ENCODE measurements at regions not wholly inside any gene's neighbourhood (a gene's known extent, or its start where the extent isn't known, plus 50 kb on each side); places are given as distances from the start of the nearest gene placed in this dataset.

DNA sequence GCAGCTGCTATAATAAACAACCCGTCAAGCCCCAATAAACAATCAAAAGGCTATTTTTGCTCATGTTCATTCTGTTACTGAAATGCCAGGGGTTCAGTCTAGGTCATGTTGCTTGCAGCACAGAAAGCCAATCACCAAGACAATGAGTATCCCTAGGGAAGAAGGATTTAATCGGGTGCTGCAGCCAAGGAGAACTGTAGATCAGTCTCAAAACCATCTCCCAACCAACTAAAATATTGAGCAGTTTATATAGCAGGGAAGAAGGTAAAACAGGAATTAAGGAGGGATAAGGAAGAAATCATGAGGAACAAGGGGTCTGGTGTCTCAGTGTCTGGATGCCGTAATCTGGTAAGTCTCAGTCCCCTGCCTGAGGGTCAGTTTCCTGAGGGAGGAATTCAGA, 169.5 kb downstream of the BLID start:
- DNase-seq (ENCODE audit: low spot score) (no peak), FAIRE-seq (no peak)

DNA sequence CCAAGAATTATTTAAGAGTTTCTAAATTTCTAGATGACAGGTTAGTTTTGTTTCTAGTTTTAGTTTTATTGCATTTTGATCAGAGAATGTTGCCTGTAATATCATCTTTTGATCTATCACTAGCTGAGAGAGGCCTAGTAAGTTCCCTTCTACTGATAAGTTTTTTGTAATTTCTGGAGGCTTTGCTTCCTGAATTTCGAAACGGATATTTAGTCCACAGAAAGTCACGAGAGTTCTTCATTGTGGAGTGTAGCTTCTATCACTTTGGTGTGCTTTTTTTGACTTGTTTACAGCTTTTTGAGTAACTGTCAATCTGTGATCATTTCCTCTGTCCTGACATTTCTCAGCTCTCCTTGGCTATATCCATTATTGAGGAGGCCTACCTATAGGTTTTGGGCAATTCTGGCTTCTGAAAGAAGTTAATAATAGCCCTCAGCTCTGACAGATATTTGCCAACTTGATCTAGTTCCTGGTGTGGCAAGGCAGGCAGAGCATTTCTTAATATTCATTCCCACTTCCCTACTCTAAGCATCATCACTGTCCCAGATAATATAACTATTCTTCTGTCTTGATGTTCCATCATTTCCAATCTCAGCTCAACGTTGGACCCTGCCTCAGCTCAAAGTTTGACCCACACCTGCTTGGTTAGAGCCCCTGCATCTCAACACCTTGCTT, 171.3 kb downstream of the BLID start:
- FAIRE-seq (no peak), DNase-seq (ENCODE audit: low spot score) (no peak)

DNA sequence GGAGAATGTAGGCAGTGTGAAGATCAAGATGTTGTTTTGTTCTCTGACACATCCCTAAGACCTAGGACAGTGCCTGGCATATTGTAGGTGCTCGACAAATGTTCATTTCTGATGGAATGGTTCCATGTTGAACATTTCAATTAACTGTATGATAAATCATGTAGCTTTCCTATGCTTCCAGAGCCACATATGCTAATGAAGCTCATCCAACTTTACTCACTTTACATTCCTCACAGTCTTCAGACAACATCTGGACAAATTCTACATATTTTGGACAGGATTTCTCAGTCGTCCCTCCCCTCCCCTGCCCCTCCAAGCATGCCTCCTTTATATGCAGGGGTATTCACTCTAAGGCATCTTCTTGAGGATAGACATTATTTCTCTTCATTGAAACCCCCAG, 177.9 kb downstream of the BLID start:
- FAIRE-seq (no peak), DNase-seq (ENCODE audit: low spot score) (no peak)

DNA sequence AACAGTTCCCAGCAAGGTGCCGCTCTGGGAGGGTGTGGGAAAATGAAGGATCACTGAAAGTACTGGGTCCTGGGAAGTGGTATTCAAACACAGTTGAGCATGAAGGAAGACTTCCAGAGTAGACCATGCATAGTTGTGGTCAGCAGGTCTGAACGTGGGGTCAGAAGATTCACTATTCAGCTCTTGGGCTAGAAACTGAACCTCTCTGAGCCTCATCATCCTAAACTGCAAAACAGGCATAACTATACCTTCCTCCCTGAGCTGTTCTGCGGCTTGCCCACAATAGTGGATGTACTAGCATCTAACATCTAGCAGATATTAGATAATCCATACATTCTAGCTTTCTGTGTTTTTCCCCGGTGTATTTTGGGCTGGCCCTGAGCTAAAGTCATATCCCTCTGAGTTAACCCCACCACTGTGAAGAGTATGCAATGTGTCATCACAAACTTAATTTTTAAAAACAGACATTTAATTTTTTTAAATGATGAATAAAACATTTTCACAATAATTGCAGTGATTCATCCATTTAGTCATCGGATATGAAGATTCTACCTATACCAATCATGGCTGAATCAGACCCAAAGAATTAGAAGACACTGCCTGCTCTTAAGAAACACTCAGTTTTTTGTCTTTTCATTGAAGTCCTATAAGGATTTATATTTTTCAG, 179.1 kb downstream of the BLID start:
- DNase-seq (ENCODE audit: low spot score): no peak
- FAIRE-seq: no peak

DNA sequence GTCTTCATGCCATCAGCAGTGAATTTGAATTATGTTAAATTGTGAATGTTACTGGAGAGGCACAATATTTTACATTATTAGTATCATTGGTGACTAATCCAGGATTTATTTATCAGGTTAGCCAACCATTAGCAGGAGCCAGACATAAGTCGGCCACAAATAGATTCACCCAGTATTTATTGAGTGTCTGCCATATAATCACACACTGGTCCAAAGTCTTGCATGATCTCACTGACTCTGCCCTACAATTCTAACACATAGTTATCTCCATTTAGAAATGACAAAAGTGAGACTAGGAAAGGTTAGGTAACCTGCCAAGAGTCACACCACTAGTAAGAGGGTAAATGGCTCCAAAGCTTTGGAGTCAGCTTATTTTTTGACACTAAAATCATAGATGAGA, 179.6 kb downstream of the BLID start:
- no peak for DNase-seq (ENCODE audit: low spot score)
- FAIRE-seq: no peak

DNA sequence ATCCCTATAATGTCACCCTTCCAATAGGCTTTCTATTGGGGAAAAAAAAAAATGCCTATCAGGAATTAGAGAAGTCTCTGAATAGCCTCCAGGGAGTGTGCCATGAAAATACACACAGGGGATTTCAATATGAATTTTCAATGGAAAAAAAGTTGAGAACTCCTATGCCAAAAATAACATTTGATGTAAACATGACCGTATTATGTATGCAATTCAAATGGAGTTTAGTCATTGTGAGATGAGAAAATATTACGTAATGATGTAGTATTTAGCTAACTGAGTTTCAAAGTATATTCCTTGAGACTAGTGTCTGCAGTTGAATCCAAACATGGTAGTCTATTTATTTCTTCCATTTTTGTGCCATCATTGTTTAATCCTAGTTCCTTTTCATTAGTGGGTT, 182.3 kb downstream of the BLID start:
- no peak for FAIRE-seq

DNA sequence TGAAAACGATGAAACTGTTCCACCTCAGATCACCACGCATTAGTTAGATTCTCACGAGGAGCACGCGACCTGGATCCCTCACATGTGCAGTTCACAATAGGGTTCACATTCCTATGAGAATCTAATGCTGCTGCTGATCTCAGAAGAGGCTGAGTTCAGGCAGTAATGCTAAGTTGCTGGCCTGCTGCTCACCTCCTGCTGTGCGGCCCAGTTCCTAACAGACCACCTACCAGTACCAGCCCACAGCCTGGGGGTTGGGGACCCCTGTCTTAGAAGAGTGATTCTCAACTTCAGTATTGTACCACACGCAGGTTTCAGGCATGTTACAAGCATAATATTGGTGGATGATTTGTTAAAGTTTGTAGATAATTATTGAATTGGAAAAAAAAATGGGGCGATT, 182.7 kb downstream of the BLID start:
- peak; percentile 42 for FAIRE-seq
- DNase-seq (ENCODE audit: low spot score): no peak

More for the DNA sequence above, 182.3 kb downstream of the BLID start:
- DNase-seq (ENCODE audit: low spot score): no peak

DNA sequence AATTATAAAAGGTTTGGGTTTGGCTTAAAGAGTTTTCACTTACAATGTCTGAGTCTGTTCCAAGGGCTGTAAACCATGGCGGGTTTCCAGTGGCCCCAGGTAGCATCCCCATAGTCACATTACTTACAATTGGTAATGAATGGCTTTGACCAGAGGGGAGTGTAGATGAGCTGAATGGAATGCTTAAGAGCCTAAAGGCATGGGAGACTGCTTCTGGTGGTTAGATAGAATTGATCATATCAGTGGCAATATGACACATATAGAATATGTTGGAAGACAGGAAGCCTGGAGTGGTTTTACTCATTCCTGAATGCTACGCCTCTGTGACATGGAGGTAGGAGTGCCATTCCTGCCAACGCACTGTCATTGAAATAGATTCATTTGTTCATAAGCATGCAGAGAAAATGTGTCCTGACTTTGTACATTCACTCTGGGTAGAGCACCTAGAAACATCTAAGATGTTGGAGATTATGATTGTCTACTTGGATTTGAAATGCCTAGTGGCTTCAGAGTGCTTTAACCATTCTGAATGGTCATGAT, 183.3 kb downstream of the BLID start:
- FAIRE-seq: no peak
- no peak for DNase-seq (ENCODE audit: low spot score)

DNA sequence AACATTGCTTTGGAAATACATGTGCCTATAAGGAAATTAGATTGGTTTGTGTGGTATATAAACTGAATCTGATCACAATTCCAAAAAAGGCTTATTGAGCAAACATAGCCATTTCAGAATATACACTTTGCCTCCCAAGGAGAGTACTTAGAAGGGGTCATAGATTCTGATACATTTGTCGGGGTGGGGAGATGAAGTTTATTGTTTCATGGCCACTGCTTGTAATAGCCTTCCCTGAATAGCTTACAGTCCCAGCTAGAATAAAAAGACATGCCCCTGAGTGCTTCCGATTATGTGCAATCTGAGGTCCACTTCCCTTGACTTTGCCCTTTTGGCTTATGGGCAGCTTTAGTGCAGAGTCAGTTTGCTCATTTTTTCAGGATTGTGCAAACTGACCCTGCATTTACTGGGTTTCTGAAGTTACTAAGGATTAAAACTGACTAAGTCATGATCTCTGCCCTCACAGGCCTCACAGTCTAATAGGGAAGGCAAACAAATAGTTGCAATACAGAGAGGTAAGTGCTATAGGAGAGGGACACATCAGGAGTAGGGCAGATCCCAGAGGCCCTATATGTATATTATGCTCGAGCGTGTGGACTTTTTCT, 184.2 kb downstream of the BLID start:
- DNase-seq (ENCODE audit: low spot score) (no peak), FAIRE-seq (no peak)

DNA sequence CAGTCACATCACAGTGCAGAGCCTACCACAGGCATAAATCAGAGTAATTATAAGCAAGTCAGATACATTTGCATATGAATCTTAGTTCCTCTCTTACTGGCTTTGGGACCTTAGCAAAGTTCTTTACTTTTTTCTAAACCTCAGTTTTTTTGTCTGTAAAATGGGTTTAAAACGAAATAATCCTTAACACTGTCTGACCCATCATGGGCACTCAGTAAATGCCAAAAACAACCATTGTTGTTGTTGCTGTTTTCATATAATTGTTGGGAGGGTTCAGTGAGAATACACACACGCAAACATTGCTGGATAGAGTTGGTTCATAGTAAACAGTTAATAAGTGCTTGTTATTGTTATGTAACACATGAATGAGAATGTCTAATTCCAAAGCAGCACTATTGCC, 184.9 kb downstream of the BLID start:
- DNase-seq (ENCODE audit: low spot score) (no peak), FAIRE-seq (no peak)

DNA sequence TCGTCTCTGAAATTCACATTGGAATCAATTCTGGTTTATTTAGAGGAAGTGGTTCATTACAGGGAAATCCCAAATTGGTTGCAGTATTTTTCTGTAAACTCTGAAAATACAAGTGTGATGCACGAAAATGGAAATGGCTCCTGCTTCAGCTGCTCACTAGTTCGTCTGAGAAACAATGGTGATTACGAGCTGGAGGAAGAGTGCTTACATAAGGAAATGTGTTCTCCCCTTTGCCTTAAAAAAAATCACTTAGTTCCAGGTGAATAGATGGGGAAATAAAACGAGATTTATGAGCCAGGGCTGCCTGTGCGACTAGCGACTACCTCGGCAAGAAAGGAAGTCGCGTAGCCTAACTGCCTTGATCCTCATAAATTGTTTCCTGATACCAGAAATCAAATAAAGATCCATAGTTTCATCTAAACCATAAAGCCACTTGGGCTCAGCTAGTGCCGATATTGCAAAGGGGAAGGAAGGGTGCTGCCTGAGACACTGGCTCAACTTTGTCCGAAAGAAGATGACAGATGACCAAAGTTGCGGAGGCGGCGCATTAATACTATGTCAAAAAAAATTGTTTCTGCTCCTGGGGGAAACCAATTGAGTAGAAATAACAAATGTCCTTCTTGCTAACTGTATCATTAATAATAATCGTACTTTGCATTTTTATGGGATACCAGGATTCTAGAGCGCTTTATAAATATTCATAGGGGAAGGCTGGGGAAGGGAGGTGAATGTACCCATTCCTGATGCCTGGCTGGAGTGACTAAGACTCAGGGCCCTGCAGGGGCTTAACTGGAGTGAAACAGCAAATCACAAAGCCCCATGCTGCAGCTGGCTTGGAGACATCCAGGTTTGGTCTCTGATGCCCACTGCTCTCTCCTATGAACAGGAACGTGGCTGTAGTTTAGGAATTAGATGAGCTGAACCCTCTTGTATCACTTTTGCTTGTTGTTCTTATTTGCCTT, 185.7 kb downstream of the BLID start:
- FAIRE-seq: no peak

DNA sequence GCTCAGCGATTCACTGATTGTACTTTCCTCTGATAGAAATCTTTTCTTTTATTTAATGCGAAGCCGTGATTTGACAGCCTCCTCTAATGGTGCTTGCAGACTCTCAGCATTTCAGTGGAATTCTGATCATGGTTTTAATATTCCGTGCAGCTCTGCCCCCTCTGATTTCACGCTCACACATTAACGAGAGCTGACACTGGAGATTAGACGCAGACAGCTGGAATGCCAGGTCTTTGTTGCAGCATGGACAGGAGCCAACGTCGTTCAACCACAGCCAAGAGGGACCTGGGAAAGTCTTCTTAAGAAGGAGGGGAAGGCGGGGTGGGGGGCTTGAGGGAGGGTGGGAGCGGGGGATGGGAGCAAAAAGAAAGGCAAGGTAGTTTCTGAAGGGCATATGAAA, 186.4 kb downstream of the BLID start:
- DNase-seq (ENCODE audit: low spot score) (peak; percentile 56), FAIRE-seq (no peak)

More for the DNA sequence above, 185.7 kb downstream of the BLID start:
- DNase-seq (ENCODE audit: low spot score): no peak

DNA sequence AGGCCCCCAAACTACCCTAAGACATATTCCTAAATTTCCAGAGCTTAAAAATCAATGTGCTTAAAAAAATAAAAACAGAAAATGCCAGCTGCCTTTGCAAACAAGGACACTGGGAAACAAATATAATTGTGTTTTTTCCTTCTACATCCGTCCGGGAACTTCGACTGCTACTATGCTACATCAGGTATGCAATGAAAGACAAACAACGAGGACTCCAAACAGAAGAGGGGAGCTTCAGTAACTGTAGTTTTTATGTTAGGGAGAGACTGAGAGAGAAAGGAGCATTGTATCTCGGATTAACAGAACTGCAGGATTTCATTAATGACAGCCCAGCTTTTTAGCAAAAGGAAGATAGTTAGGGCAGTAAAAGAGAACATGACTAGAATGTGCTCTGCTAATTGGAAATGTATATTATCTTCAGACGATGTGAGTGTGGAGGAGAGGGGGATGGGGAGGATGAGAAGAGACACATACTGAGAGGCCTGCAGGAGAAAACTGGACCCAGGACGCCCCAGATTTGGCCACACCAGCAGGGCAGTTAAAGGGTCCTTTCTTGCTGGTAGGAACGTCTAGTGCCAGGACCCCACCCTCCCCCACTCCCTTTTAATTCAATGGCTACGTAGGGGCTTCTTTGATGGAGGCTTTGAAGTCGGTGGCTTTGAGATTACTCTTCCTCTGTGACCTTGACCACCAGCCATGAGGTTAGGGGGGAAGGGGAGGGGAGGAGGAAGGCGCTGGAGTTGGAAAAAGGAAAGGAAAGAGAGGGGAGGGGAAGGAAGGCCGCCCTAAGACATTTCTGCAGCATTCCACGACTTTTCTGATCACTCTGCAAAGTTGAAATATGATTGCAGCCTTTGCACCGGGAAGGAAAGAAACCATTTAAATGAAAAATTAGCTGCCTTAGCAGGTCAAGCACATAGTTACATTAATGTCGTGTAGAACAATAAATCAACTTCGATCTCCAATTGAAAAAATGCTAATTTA, 187.1 kb downstream of the BLID start:
- FAIRE-seq: no peak

DNA sequence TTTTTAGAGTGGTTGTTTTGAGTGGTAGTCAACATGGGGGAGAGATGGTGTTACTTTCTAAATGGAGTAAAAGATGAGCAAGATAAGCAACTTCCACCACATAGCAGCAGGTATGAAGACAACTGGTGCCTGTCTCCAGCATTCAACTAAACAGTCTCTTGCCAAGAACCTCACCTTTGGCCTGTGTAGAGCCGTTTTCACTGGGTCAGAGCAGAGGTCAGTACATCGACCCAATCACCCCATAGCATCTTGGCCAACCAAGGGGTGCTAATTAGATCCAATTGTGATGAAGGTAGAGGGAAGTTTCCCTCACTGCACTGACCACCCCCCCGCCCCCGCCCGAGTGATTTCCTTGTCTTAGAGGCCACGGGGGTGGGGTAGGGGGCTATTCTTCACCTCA, 188.2 kb downstream of the BLID start:
- DNase-seq (ENCODE audit: low spot score) (no peak), FAIRE-seq (no peak)

More for the DNA sequence above, 187.1 kb downstream of the BLID start:
- DNase-seq (ENCODE audit: low spot score): no peak

DNA sequence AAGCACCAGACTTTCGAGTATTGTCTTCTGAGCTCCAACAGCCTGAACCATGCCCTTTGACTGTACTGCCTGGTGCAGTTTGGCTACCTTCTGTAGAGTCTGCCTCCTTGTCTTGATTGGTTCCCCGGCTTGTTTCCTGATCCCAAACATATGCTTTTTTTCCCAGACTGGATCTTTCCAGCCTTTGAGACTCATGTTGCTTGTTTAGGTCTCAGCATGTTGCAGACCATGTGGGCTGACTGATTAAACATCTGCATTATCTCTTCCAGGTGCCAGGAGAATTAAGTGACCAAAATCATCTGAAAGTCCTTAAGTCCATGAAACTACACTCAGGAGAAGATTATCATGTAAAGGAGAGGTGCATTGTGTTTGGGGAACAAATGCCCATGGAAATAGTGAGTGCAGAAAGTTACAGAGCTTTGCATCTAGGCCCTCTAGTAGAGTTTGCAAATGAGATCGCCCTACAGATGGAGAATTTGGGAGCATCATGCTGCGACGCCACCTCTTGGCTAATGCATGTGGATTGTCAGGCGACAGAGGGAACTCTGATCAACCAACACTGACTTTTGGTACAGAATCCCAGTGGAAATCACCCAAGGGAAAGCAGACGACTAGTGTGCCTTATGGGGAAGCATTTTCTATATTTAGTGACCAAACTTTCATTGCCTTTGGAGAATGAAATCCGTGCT, 188.8 kb downstream of the BLID start:
- DNase-seq (ENCODE audit: low spot score) (no peak), FAIRE-seq (no peak)

DNA sequence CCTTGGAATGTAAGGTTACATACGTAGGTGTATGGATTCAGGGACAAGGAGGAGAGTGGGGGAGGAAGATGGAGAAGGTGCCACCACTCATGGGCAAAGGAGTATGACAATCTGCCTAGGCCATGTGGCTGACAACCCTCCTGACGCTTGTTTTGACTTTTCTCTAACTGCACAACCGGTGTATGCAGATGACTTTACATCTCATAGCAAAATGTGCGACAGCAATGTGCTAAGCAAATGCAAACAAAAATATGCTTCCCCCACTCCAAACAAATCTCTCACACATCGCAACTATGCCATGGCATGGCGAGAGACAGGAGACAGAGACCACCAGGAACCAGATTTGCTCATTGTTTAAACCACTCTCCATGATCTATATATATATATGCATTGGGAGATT, 191.8 kb downstream of the BLID start:
- DNase-seq (ENCODE audit: low spot score) (no peak), FAIRE-seq (no peak)

DNA sequence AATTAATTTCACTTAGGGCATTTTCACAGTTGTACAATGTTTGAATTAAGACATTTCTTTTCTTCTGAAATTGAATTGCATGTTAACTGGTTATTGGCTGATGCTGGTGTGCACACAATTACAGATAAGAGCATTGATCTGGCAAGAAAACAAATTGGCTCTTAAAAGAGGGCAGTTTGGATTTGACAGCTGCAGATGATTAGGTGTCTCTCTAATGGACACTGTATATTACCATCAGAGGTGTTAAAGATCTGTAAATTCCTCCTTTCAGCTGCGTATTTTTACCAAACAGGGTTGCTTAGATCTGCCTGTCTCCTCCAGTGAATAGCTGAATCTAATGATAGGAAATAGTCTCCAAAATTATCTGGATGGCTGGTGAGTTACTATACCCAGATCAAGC, 198.5 kb downstream of the BLID start:
- FAIRE-seq: no peak

DNA sequence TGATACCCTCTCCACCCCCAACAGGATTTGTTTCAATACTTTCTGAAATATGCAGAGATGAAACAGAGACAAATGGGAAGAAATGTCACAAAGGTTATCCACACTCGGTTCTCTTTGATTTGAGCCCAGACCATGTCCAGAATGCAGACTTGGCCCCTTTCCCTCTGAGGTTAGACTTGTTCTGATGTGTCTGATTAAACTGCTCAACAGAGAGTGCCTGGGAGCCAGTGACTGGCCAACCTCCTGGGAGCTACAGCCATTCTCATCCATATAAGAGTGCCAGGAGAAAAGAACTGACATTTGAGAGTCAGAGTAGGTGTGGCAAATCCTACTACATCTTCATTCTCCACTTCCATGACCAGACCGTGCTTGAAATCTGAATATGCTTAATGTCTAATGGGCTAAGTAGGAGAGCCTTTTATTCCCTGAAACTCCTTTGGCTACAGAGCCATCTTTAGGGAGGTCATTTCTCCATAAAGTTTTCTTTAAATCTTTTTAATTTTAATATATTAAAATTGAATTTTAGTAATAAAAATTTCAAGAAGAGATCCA, 201.4 kb downstream of the BLID start:
- no peak for FAIRE-seq
- DNase-seq (ENCODE audit: low spot score): no peak

More for the DNA sequence above, 198.5 kb downstream of the BLID start:
- no peak for DNase-seq (ENCODE audit: low spot score)

DNA sequence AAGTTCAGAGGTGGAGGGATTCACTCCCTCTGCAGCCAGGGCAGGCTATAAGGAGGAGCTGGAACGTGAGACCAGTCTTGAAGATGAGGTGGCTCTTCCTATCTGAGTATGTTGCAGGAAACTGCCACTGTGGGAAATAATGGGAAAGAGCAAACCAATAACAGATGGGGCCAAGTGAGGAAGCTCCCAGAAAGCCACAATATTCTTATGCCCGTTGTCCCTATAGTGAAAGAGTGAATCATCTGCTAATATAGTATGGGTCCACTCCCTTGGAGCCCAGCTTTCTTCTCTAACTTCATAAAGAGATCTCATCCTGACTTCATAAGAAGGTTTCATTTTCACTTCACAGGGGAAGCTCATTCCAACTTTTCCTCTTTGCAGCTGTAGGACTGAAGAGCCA, 206.4 kb downstream of the BLID start:
- FAIRE-seq (no peak), DNase-seq (ENCODE audit: low spot score) (no peak)

All from urothelium cell line (cell line).